H1 (cell line): ENCODE measurements at regions not wholly inside any gene's neighbourhood (a gene's known extent, or its start where the extent isn't known, plus 50 kb on each side); places are given as distances from the start of the nearest gene placed in this dataset.

Experiments
- CTCF ChIA-PET: fragments of 300-600 bp; sonication (Branson Sonifier 250); formaldehyde crosslinking; loops from one replicate; lab custom pipeline; 2021; ENCODE audit not compliant: partially characterized antibody; lab: Charles Lee
- POLR2A ChIA-PET: fragments of 300-600 bp; sonication (Branson Sonifier 250); formaldehyde crosslinking; loops from one replicate; lab custom pipeline; 2021; ENCODE audit warnings: inconsistent platforms; ENCODE audit not compliant: partially characterized antibody; lab: Charles Lee
- DNase-seq, 2 experiments: peaks; one replicate each; pipeline versions ENCODE4 v3.0.0 to v3.0.0-alpha.2; 2010 to 2022; ENCODE audit warnings: low spot score in 2 of 2, low read depth in 1 of 2, mixed read lengths in 1 of 2
- FAIRE-seq: peaks from 2 replicates; lab custom pipeline; 2011; peaks lifted over from hg19 to GRCh38; lab: Jason Lieb, UNC
- H2AFZ ChIP-seq: 2 replicates; pipeline ENCODE4 v1.8.1; 2012; ENCODE audit warnings: low read length, inconsistent platforms
- H2AK5ac ChIP-seq: 2 replicates; pipeline ENCODE4 v1.6.1; 2013; ENCODE audit warnings: low read depth, low read length
- H2BK120ac ChIP-seq: replicated peaks from 2 replicates; pipeline ENCODE3; 2013; ENCODE audit warnings: low read depth, low read length, inconsistent platforms
- H2BK12ac ChIP-seq: 2 replicates; pipeline ENCODE4 v1.6.1; 2013; ENCODE audit warnings: low read depth, low read length
- H2BK15ac ChIP-seq: 2 replicates; pipeline ENCODE4 v1.6.1; 2013; ENCODE audit warnings: low read length
- H2BK20ac ChIP-seq: 2 replicates; pipeline ENCODE4 v1.6.1; 2013; ENCODE audit warnings: low read length
- H2BK5ac ChIP-seq: 2 replicates; pipeline ENCODE4 v1.6.1; 2013; ENCODE audit warnings: low read depth, low read length
- H3K14ac ChIP-seq: 2 replicates; pipeline ENCODE4 v1.6.1; 2013; ENCODE audit warnings: inconsistent platforms; ENCODE audit not compliant: insufficient read length
- H3K18ac ChIP-seq: 2 replicates; pipeline ENCODE4 v1.6.1; 2013; ENCODE audit warnings: low read length; ENCODE audit errors: extremely low read depth
- H3K23ac ChIP-seq: 2 replicates; pipeline ENCODE4 v1.6.1; 2013; ENCODE audit warnings: inconsistent platforms; ENCODE audit not compliant: insufficient read length
- H3K23me2 ChIP-seq: 2 replicates; pipeline ENCODE4 v1.6.1; 2013; ENCODE audit warnings: low read depth, low read length
- H3K27ac ChIP-seq: 2 replicates; pipeline ENCODE4 v1.6.1; 2011; ENCODE audit warnings: low read depth, low read length, inconsistent platforms
- H3K27me3 ChIP-seq, 4 experiments: replicated peaks in 1 of 4; 1 replicate in 1 of 4; 2 replicates in 3 of 4; pipeline versions ENCODE4 v1.6.1 to v1.8.1; 2011 to 2013; ENCODE audit warnings: low read length in 3 of 4, mild to moderate bottlenecking in 3 of 4, inconsistent platforms in 2 of 4, mixed read lengths in 2 of 4, moderate library complexity in 1 of 4; ENCODE audit not compliant: control insufficient read depth in 3 of 4, insufficient read depth in 3 of 4; ENCODE audit errors: extremely low read depth in 1 of 4
- H3K36me3 ChIP-seq, 4 experiments: 2 replicates each; pipeline versions ENCODE4 v1.6.1 to v1.8.1; 2011 to 2013; ENCODE audit warnings: mild to moderate bottlenecking in 4 of 4, low read length in 3 of 4, moderate library complexity in 2 of 4, control low read depth in 1 of 4, inconsistent platforms in 1 of 4; ENCODE audit not compliant: insufficient read depth in 4 of 4, control insufficient read depth in 2 of 4
- H3K4ac ChIP-seq: replicated peaks from 2 replicates; pipeline ENCODE3; 2013; ENCODE audit warnings: low read length, low read depth, mixed read lengths, inconsistent platforms; ENCODE audit not compliant: insufficient read length
- H3K4me1 ChIP-seq, 4 experiments: replicated peaks in 1 of 4; 1 replicate in 1 of 4; 2 replicates in 3 of 4; pipeline versions ENCODE4 v1.6.1 to v1.8.1; 2011 to 2013; ENCODE audit warnings: low read length in 3 of 4, inconsistent platforms in 2 of 4, mixed read lengths in 1 of 4; ENCODE audit not compliant: insufficient read depth in 4 of 4, control insufficient read depth in 3 of 4
- H3K4me2 ChIP-seq, 2 experiments: 2 replicates each; pipeline versions ENCODE4 v1.6.1 to v1.8.1; 2011 to 2013; ENCODE audit warnings: low read depth in 2 of 2, low read length in 2 of 2, control low read depth in 1 of 2, inconsistent platforms in 1 of 2, mild to moderate bottlenecking in 1 of 2; ENCODE audit not compliant: insufficient read depth in 1 of 2
- H3K4me3 ChIP-seq, 4 experiments: fragments of 200-600, 300-600 bp in 1 of 4; sonication (generic), shearing (Covaris generic), sonication (Bioruptor Twin) in 1 of 4; 2 replicates each; pipeline versions ENCODE4 v1.5.1 to v1.8.1; 2011 to 2016; ENCODE audit warnings: low read length in 4 of 4, low read depth in 3 of 4, control low read depth in 2 of 4, inconsistent platforms in 2 of 4, mild to moderate bottlenecking in 2 of 4, mixed read lengths in 1 of 4, moderate library complexity in 1 of 4; ENCODE audit not compliant: insufficient read depth in 2 of 4; ENCODE audit errors: extremely low read depth in 1 of 4
- H3K56ac ChIP-seq: replicated peaks from 2 replicates; pipeline ENCODE3; 2013; ENCODE audit warnings: low read depth, mild to moderate bottlenecking, mixed read lengths, low read length, inconsistent platforms; ENCODE audit not compliant: insufficient read length
- H3K79me1 ChIP-seq: 2 replicates; pipeline ENCODE4 v1.6.1; 2013; ENCODE audit warnings: low read depth, low read length, control low read depth
- H3K79me2 ChIP-seq, 2 experiments: 2 replicates each; pipeline versions ENCODE4 v1.6.1 to v1.8.1; 2012 to 2013; ENCODE audit warnings: low read length in 2 of 2, mild to moderate bottlenecking in 2 of 2, inconsistent platforms in 1 of 2; ENCODE audit not compliant: insufficient read depth in 2 of 2, control insufficient read depth in 1 of 2
- H3K9ac ChIP-seq, 4 experiments: replicated peaks in 1 of 4; 1 replicate in 1 of 4; 2 replicates in 3 of 4; pipeline versions ENCODE4 v1.6.1 to v1.8.1; 2011 to 2013; ENCODE audit warnings: low read depth in 3 of 4, low read length in 3 of 4, control low read depth in 2 of 4, mild to moderate bottlenecking in 2 of 4, moderate library complexity in 2 of 4, inconsistent platforms in 1 of 4; ENCODE audit errors: extremely low read depth in 1 of 4
- H3K9me3 ChIP-seq, 2 experiments: 2 replicates each; pipeline versions ENCODE4 v1.6.1 to v1.8.1; 2012 to 2013; ENCODE audit warnings: mild to moderate bottlenecking in 2 of 2, moderate library complexity in 2 of 2, control low read depth in 1 of 2, inconsistent platforms in 1 of 2, low read depth in 1 of 2, low read length in 1 of 2, mixed read lengths in 1 of 2; ENCODE audit not compliant: insufficient read depth in 2 of 2
- H4K20me1 ChIP-seq, 2 experiments: replicated peaks in 1 of 2; 2 replicates each; pipeline versions ENCODE3 to v1.8.1; 2011 to 2013; ENCODE audit warnings: inconsistent platforms in 2 of 2, low read length in 2 of 2, mild to moderate bottlenecking in 1 of 2; ENCODE audit not compliant: insufficient read depth in 2 of 2, control insufficient read depth in 1 of 2
- H4K5ac ChIP-seq: 2 replicates; pipeline ENCODE4 v1.6.1; 2013; ENCODE audit warnings: low read length, low read depth, mixed read lengths, inconsistent platforms; ENCODE audit not compliant: insufficient read length
- H4K8ac ChIP-seq: 2 replicates; pipeline ENCODE4 v1.8.0; 2013; ENCODE audit warnings: mild to moderate bottlenecking, moderate library complexity, low read length, inconsistent platforms; ENCODE audit not compliant: insufficient read depth; ENCODE audit errors: extremely low read depth
- H4K91ac ChIP-seq: replicated peaks from 2 replicates; pipeline ENCODE3; 2013; ENCODE audit warnings: low read length, mixed read lengths, inconsistent platforms; ENCODE audit not compliant: insufficient read length
- EP300 ChIP-seq, 2 experiments: IDR thresholded peaks; 1 replicate in 1 of 2; 2 replicates in 1 of 2; pipeline ENCODE4 v1.6.1; 2011 to 2012; ENCODE audit warnings: low read depth in 2 of 2, low read length in 2 of 2, mild to moderate bottlenecking in 2 of 2, borderline replicate concordance in 1 of 2, inconsistent platforms in 1 of 2, moderate library complexity in 1 of 2
- PHF8 ChIP-seq: fragments of 200-600 bp; sonication (generic); conservative IDR thresholded peaks from 2 replicates; pipeline ENCODE4 v1.7.1; 2012; ENCODE audit warnings: low read depth, mild to moderate bottlenecking, inconsistent platforms, low read length, moderate library complexity
- TAF1 ChIP-seq: IDR thresholded peaks from 2 replicates; pipeline ENCODE4 v1.6.1; 2011; ENCODE audit warnings: mild to moderate bottlenecking, low read depth, low read length
- WGBS, 2 experiments: shearing (Covaris generic) in 1 of 2; methylation state at CpG; one replicate each; pipeline versions ENCODE4 v1.1.6 to v1.1.7; 2013 to 2015; ENCODE audit warnings: low lambda C conversion rate in 2 of 2, mixed read lengths in 2 of 2, inconsistent platforms in 1 of 2, low coverage in 1 of 2, missing lambda C conversion rate in 1 of 2; ENCODE audit not compliant: insufficient replicate concordance in 2 of 2, insufficient coverage in 1 of 2, insufficient read length in 1 of 2; ENCODE audit errors: extremely low coverage in 1 of 2, missing lambda C conversion rate in 1 of 2; 5-methylcytosine and 5-hydroxymethylcytosine counted together

- 91% methylated on average over 2 of the region's 2 CpGs; no CpG with 5 or more reads in 1 of the 2 experiments for WGBS, 2 experiments
- no peak overlapping the region for H4K5ac ChIP-seq
Measured at GRCh38 chr12:75855360-75855759, 176.2 kb downstream of the PHLDA1 start.

More at GRCh38 chr12:75855360-75855759, 176.2 kb downstream of the PHLDA1 start:
- Histone ChIP-seq H3K79me1 (no peaks in the 10 kb centered on the region), H3K79me2 (no peaks in the 10 kb centered on the region), H2BK120ac (no peak overlapping the region), H2AK5ac (no peak overlapping the region), H4K20me1 (no peaks in the 10 kb centered on the region), H3K4me3 (no peak overlapping the region), H4K91ac (no peak overlapping the region), H3K4me2 (no peak overlapping the region), H2BK15ac (no peak overlapping the region), H3K56ac (no peak overlapping the region), H2BK20ac (no peak overlapping the region), H3K4me1 (peaks cover 0 to 3% (median 0%) of the 10 kb centered on the region in 4 experiments; a peak in 1 of 7 replicates), H3K23me2 (no peaks in the 10 kb centered on the region), H2BK12ac (no peak overlapping the region), H3K14ac (no peak overlapping the region), H2AFZ (no peak overlapping the region), H3K9ac (no peak overlapping the region), H3K18ac (no peak overlapping the region), H3K36me3 (no peaks in the 10 kb centered on the region), H3K4ac (no peak overlapping the region), H4K8ac (no peak overlapping the region), H3K27ac (no peak overlapping the region), H3K9me3 (no peaks in the 10 kb centered on the region), H3K23ac (no peak overlapping the region), H3K27me3 (no peaks in the 10 kb centered on the region), H2BK5ac (no peak overlapping the region)
- FAIRE-seq (no peak), DNase-seq (no peak)
- TF ChIP-seq TAF1 (no peak), EP300 (IDR thresholded peaks at IDR 0.05; ENCODE audit: borderline replicate concordance in 1 of 2, low read depth in 2 of 2, low read length in 2 of 2) (no peak), PHF8 (no peak)
- CTCF ChIA-PET, result interaction anchor here (1.4 to 2.1 kb wide), 3 partner anchors 10 to 329 kb away, joined by 3 to 5 read pairs (median 3); no protein-coding TSS in a partner anchor
- POLR2A ChIA-PET, result interaction anchor here (1.4 kb wide), 1 partner anchor 176 kb away, joined by 4 read pairs; the partner anchor contains the start of gene PHLDA1
